IPS-20b (cell line): ENCODE measurements at regions not wholly inside any gene's neighbourhood (a gene's known extent, or its start where the extent isn't known, plus 50 kb on each side); places are given as distances from the start of the nearest gene placed in this dataset.
A peak's percentile ranks its signal among the peaks of the same experiment; 100 is the strongest.

Experiments used
- H3K27ac ChIP-seq: one replicate; pipeline ENCODE4 v1.5.1; 2013; ENCODE audit warnings: low read length
- H3K27me3 ChIP-seq: 2 replicates; pipeline ENCODE4 v1.6.1; 2013; ENCODE audit warnings: mild to moderate bottlenecking, low read length, inconsistent platforms; ENCODE audit not compliant: insufficient read depth
- H3K36me3 ChIP-seq: 2 replicates; pipeline ENCODE4 v1.6.1; 2013; ENCODE audit warnings: low read depth, mild to moderate bottlenecking, inconsistent platforms, low read length, moderate library complexity; ENCODE audit not compliant: insufficient read depth
- H3K4me1 ChIP-seq: 2 replicates; pipeline ENCODE4 v1.6.1; 2013; ENCODE audit warnings: mild to moderate bottlenecking, control low read depth, inconsistent platforms, low read length, moderate library complexity; ENCODE audit not compliant: insufficient read depth
- H3K4me3 ChIP-seq: 2 replicates; pipeline ENCODE4 v1.5.1; 2013; ENCODE audit warnings: mild to moderate bottlenecking, low read length, inconsistent platforms
- H3K9ac ChIP-seq: 2 replicates; pipeline ENCODE4 v1.6.1; 2013; ENCODE audit warnings: low read depth, mild to moderate bottlenecking, inconsistent platforms, low read length, moderate library complexity
- H3K9me3 ChIP-seq: 2 replicates; pipeline ENCODE4 v1.6.1; 2013; ENCODE audit warnings: mild to moderate bottlenecking, low read depth, low read length, inconsistent platforms; ENCODE audit not compliant: insufficient read depth

- Histone ChIP-seq H3K27me3 (no peaks in the 10 kb centered on the region), H3K4me3 (no peak overlapping the region), H3K9ac (no peak overlapping the region), H3K27ac (no peak overlapping the region), H3K4me1 (peaks cover 3% of the 10 kb centered on the region; the same call in 1 of the 2 replicates), H3K9me3 (no peaks in the 10 kb centered on the region), H3K36me3 (no peaks in the 10 kb centered on the region)
Measured at GRCh38 chr5:51449026-51449425, 65.8 kb downstream of the ISL1 start.

- Histone ChIP-seq H3K9ac (no peak overlapping the region), H3K27me3 (no peaks in the 10 kb centered on the region), H3K36me3 (no peaks in the 10 kb centered on the region), H3K27ac (no peak overlapping the region), H3K4me3 (no peak overlapping the region), H3K9me3 (no peaks in the 10 kb centered on the region), H3K4me1 (no peaks in the 10 kb centered on the region; the same call in 1 of the 2 replicates)
Measured at GRCh38 chr5:51452562-51452961, 69.3 kb downstream of the ISL1 start.

DNA sequence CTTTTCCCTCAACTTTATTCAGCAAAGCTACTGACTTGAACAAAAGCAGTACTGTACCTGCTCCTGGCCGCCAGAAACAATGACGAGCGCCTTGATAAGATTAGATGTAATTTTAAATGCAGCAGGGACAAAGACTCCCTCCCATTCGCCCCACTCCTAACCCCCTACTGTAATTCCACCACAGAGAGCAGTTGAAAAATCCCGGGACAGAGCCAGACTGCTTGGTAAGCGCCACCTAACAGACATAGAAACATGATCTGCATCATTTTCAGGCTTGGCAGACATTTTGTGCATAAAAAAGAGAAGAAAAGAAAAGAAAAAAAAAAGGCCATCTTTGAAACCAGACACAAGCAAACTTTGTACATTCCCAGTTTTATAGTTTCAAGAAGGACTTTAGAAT lies 81.9 kb downstream of the ISL1 start:
- Histone ChIP-seq H3K36me3 (no peaks in the 10 kb centered on the region), H3K9ac (peak overlapping the region; percentile 46; the same call in 1 of the 2 replicates), H3K9me3 (no peaks in the 10 kb centered on the region), H3K27me3 (no peaks in the 10 kb centered on the region), H3K4me3 (peak overlapping the region; percentile 47; the same call in 1 of the 2 replicates), H3K4me1 (no peaks in the 10 kb centered on the region), H3K27ac (no peak overlapping the region)

- Histone ChIP-seq H3K9me3 (no peaks in the 10 kb centered on the region), H3K9ac (no peak overlapping the region), H3K36me3 (no peaks in the 10 kb centered on the region), H3K4me1 (no peaks in the 10 kb centered on the region), H3K27ac (no peak overlapping the region), H3K27me3 (no peaks in the 10 kb centered on the region), H3K4me3 (no peak overlapping the region)
Measured at GRCh38 chr5:51466214-51466613, 83.0 kb downstream of the ISL1 start.

- Histone ChIP-seq H3K27ac (no peak overlapping the region), H3K4me3 (no peak overlapping the region), H3K9ac (no peak overlapping the region), H3K9me3 (no peaks in the 10 kb centered on the region), H3K27me3 (no peaks in the 10 kb centered on the region), H3K4me1 (no peaks in the 10 kb centered on the region), H3K36me3 (no peaks in the 10 kb centered on the region)
Measured at GRCh38 chr5:51468196-51468595, 84.9 kb downstream of the ISL1 start.

GRCh38 chr5:51471630-51472029 lies 88.4 kb downstream of the ISL1 start:
- Histone ChIP-seq H3K4me3 (no peak overlapping the region), H3K9ac (no peak overlapping the region), H3K9me3 (no peaks in the 10 kb centered on the region), H3K4me1 (no peaks in the 10 kb centered on the region), H3K36me3 (no peaks in the 10 kb centered on the region), H3K27me3 (no peaks in the 10 kb centered on the region), H3K27ac (no peak overlapping the region)

DNA sequence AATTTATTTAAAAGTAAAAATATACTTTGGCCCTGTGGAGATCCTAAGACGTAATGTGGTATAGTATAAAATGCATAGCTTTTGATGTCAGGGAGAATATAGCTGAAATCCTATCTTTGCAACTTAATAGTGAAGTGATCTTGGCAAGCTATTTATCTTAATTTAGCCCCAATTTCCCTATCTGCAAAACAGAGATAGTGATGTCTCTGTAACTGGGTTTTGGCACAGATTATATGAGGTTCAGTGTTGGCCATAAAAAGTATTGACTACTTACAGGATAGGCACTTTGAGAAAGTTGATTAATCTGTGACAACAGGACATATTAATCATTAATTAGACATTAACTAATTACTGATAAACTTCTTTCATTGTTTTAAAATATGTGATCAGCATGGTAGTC lies 89.2 kb downstream of the ISL1 start:
- H3K9me3 ChIP-seq: no peaks in the 10 kb centered on the region
- no peak overlapping the region for H3K9ac ChIP-seq
- H3K4me3 ChIP-seq: no peak overlapping the region
- H3K36me3 ChIP-seq: no peaks in the 10 kb centered on the region
- no peak overlapping the region for H3K27ac ChIP-seq
- no peaks in the 10 kb centered on the region for H3K27me3 ChIP-seq
- H3K4me1 ChIP-seq: no peaks in the 10 kb centered on the region

DNA sequence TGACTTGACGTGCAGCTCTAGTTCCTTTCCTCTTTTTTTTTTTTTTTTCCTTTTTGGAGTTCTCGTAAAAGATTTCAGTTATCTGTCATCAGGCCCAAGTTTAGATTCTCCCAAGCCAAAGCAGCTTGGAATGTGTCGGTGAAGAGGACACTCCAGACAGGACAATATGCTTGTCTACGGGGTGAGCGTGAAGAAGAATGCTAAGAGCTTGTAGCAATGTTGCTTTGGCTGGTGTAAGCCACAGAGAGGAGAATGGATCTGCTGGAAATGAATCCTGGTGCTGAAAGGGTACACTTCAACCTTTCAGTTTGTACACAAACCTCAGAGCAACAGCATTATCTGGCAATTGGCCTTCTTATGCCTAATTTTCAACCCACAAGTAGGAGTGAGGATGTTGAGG lies 92.4 kb downstream of the ISL1 start:
- Histone ChIP-seq H3K9me3 (no peaks in the 10 kb centered on the region), H3K27ac (no peak overlapping the region), H3K27me3 (no peaks in the 10 kb centered on the region), H3K4me3 (no peak overlapping the region), H3K4me1 (no peaks in the 10 kb centered on the region), H3K36me3 (no peaks in the 10 kb centered on the region), H3K9ac (no peak overlapping the region)

DNA sequence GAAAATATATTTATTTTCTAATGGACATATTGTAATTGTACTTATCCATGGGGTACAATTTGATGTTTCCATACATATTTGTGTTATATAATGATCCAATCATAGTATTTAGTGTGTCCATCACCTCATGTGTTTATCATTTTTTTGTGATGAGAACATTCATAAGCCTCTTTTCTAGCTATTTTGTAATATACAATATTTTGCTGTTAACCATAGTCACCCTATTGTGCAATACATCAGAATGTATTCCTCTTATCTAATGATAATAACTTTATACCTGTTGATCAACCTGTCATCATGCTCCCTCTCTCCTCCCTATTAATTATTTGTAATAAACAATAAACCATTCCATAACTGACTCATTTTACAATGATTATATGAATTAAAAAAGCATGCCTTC lies 93.2 kb downstream of the ISL1 start:
- Histone ChIP-seq H3K36me3 (no peaks in the 10 kb centered on the region), H3K9ac (no peak overlapping the region), H3K9me3 (no peaks in the 10 kb centered on the region), H3K4me3 (no peak overlapping the region), H3K27ac (no peak overlapping the region), H3K27me3 (no peaks in the 10 kb centered on the region), H3K4me1 (no peaks in the 10 kb centered on the region)

GRCh38 chr5:51479840-51480239 lies 96.6 kb downstream of the ISL1 start:
- Histone ChIP-seq H3K27ac (no peak overlapping the region), H3K4me1 (no peaks in the 10 kb centered on the region), H3K27me3 (no peaks in the 10 kb centered on the region), H3K9ac (no peak overlapping the region), H3K9me3 (no peaks in the 10 kb centered on the region), H3K4me3 (no peak overlapping the region), H3K36me3 (no peaks in the 10 kb centered on the region)

DNA sequence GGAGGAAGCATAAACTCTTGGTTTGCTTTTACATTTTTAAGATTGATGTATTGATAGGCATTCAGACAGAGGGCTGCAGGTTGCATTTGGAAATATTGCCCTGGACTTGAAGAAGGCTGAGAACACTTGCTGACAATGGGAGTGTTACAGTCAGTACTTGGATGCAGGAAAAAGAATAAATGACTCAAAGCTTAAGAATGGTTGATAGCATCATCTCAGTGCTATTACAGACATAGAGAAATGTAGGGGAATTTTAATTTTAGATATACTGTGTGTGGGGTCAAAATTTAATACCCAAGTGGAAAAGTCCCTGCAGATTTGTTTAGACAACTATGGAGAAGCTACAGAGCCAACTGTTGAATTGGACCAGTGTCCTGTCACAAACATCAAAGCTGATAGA lies 101.1 kb downstream of the ISL1 start:
- Histone ChIP-seq H3K4me1 (no peaks in the 10 kb centered on the region), H3K27ac (no peak overlapping the region), H3K9me3 (no peaks in the 10 kb centered on the region)

GRCh38 chr5:51486158-51486557 lies 102.9 kb downstream of the ISL1 start:
- Histone ChIP-seq H3K36me3 (no peaks in the 10 kb centered on the region), H3K9me3 (no peaks in the 10 kb centered on the region), H3K4me1 (no peaks in the 10 kb centered on the region), H3K4me3 (no peak overlapping the region), H3K9ac (no peak overlapping the region), H3K27me3 (no peaks in the 10 kb centered on the region), H3K27ac (no peak overlapping the region)

More for the DNA sequence above, 101.1 kb downstream of the ISL1 start:
- Histone ChIP-seq H3K36me3 (no peaks in the 10 kb centered on the region), H3K27me3 (no peaks in the 10 kb centered on the region), H3K9ac (no peak overlapping the region), H3K4me3 (no peak overlapping the region)

GRCh38 chr5:51487952-51488351 lies 104.7 kb downstream of the ISL1 start:
- Histone ChIP-seq H3K27me3 (no peaks in the 10 kb centered on the region), H3K36me3 (no peaks in the 10 kb centered on the region), H3K9ac (no peak overlapping the region), H3K4me3 (no peak overlapping the region), H3K27ac (no peak overlapping the region), H3K4me1 (no peaks in the 10 kb centered on the region), H3K9me3 (no peaks in the 10 kb centered on the region)
